GM06990 (cell line): ENCODE measurements at regions not wholly inside any gene's neighbourhood (a gene's known extent, or its start where the extent isn't known, plus 50 kb on each side); places are given as distances from the start of the nearest gene placed in this dataset.

Experiments
- DNase-seq: peaks from one replicate; pipeline ENCODE4 v3.0.0-alpha.2; 2011; ENCODE audit not compliant: insufficient read length; ENCODE audit errors: extremely low read depth
- H3K27me3 ChIP-seq: replicated peaks from 2 replicates; pipeline ENCODE4 v1.6.0; 2011; ENCODE audit warnings: low read length; ENCODE audit not compliant: control insufficient read depth, insufficient read depth
- H3K36me3 ChIP-seq: 2 replicates; pipeline ENCODE4 v1.5.1; 2011; ENCODE audit warnings: low read length; ENCODE audit not compliant: control insufficient read depth, insufficient read depth
- H3K4me3 ChIP-seq: replicated peaks from 2 replicates; pipeline ENCODE4 v1.5.1; 2011; ENCODE audit warnings: low read depth, mild to moderate bottlenecking, control low read depth, low read length
- TF ChIP-seq, protein P1 (sequence below): IDR thresholded peaks from 2 replicates; pipeline ENCODE4 v1.5.1; 2011; ENCODE audit warnings: low read length, control low read depth, mild to moderate bottlenecking, inconsistent platforms; ENCODE audit not compliant: insufficient read depth, poor library complexity, severe bottlenecking

GRCh38 chr10:25808372-25808771 lies 125.7 kb upstream of the MYO3A start:
- Histone ChIP-seq H3K4me3 (no peak overlapping the region), H3K36me3 (no peaks in the 10 kb centered on the region), H3K27me3 (no peaks in the 10 kb centered on the region; the same call in 1 of the 2 replicates)
- no peak for DNase-seq
- TF ChIP-seq, protein P1, sequence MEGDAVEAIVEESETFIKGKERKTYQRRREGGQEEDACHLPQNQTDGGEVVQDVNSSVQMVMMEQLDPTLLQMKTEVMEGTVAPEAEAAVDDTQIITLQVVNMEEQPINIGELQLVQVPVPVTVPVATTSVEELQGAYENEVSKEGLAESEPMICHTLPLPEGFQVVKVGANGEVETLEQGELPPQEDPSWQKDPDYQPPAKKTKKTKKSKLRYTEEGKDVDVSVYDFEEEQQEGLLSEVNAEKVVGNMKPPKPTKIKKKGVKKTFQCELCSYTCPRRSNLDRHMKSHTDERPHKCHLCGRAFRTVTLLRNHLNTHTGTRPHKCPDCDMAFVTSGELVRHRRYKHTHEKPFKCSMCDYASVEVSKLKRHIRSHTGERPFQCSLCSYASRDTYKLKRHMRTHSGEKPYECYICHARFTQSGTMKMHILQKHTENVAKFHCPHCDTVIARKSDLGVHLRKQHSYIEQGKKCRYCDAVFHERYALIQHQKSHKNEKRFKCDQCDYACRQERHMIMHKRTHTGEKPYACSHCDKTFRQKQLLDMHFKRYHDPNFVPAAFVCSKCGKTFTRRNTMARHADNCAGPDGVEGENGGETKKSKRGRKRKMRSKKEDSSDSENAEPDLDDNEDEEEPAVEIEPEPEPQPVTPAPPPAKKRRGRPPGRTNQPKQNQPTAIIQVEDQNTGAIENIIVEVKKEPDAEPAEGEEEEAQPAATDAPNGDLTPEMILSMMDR: no peak

DNA sequence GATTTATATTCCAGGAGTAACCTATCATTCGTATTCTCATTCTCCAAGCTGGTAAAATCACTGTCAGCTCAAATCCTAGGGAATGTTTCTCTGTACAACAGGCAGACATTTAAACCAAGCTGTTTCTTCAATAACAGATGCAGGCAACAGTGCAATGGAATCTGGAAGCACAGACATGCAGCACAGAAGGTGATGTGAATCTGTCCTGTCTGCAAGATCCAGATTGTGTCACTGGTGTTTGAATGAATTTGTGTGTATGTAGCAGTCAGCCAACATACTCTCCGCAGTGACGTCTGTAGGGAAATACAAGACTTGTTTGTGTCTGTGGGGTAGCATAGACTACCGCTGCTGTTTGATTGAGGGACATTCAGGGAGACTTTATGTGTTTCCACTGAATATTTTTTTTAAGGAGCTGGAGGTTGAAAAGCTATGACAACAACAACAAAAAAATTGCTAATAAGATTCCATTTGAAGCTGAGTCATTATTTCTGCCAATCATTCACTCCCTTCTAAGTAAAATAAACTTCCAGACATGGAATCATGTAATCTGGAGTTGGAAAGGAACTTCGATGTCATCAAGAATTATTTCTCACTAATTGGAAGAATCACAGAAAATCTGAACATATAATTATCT lies 122.9 kb upstream of the MYO3A start:
- DNase-seq: no peak
- Histone ChIP-seq H3K36me3 (no peaks in the 10 kb centered on the region), H3K4me3 (no peak overlapping the region), H3K27me3 (no peaks in the 10 kb centered on the region)
- TF ChIP-seq, protein P1: no peak

DNA sequence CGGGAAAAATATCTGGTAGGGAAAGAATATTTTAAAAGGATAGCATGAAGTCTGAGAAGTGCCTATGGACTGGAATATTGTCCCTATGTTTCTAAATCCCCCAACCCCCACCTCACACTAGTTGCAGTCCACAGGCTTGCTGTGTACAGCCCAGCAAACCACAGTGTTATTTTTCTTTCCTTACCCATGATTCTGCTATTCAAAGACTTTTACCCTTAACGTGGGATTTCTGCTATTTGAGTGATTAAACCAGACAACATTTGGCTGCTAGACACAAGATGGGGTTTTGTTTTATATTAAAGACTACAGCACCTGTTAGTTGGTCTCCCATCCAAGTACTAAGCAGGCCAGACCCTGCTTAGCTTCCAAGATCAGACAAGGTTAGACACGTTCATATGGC lies 120.5 kb upstream of the MYO3A start:
- H3K4me3 ChIP-seq: no peak overlapping the region
- no peaks in the 10 kb centered on the region for H3K27me3 ChIP-seq
- H3K36me3 ChIP-seq: no peaks in the 10 kb centered on the region
- DNase-seq: no peak
- TF ChIP-seq, protein P1: no peak

GRCh38 chr10:25815236-25815635 lies 118.8 kb upstream of the MYO3A start:
- H3K36me3 ChIP-seq: no peaks in the 10 kb centered on the region
- H3K4me3 ChIP-seq: no peak overlapping the region
- no peaks in the 10 kb centered on the region for H3K27me3 ChIP-seq
- DNase-seq: no peak
- TF ChIP-seq, protein P1: no peak

DNA sequence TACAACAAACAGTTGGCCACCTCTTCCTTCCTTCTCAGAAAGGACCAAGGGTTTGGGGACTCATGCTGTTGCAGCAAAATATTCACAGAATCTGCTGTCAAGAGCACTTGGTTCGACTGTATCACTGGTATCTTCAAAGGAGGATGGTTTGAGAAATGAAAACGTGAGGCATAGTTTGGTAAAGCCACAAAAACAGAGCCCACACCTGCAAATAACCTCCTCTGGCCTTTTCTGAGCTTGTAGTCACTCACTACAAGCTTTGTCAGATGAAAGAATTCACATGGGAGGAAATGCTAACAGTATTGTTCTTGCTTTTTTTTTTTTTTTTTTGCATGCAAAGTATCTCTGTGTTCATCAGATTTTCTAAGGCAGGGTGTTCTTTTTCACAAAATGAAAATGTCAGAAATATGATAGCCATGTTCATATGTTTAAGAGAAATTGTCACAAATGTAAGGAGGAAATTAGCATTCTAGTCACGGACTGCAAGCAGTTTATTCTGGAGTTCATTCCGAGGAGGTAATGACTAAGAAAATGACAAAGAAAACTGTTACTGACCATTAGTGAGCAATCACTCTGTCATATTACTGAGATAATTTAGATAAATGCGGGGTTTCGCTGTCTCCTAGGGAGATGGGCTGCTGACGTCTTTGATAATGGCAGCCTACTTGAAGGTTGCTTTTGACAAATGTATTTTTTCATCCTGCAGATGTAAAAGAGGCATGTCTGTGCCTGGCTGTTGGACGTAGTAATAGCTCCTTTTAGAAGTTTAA lies 117.8 kb upstream of the MYO3A start:
- no peak overlapping the region for H3K4me3 ChIP-seq
- no peaks in the 10 kb centered on the region for H3K27me3 ChIP-seq
- H3K36me3 ChIP-seq: no peaks in the 10 kb centered on the region
- DNase-seq: no peak
- TF ChIP-seq, protein P1: no peak

DNA sequence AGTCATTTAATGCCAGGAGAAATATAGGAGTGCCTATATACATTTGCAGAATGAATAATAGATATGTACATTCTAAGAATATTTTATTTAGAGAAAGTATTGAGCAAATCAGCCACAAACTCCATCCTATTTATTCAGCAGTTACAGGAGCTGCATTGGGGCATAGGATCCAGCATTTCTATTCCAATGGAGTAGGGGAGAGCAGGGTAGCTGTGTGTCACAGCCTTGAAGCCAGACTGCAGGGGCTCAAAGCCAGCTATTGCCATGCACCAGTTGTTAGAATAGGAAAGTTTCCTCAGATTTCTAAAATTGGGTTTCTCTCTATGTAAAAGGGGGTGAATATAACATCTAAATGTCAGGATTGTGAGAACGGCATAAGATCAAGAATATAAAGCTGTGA lies 116.8 kb upstream of the MYO3A start:
- TF ChIP-seq, protein P1: no peak
- no peak for DNase-seq
- H3K27me3 ChIP-seq: no peaks in the 10 kb centered on the region
- H3K36me3 ChIP-seq: no peaks in the 10 kb centered on the region
- H3K4me3 ChIP-seq: no peak overlapping the region
